Peyer's patch (tissue), 4 donors: ENCODE measurements at regions not wholly inside any gene's neighbourhood (a gene's known extent, or its start where the extent isn't known, plus 50 kb on each side); places are given as distances from the start of the nearest gene placed in this dataset.
A peak's percentile ranks its signal among the peaks of the same experiment; 100 is the strongest.

Experiments
- DNase-seq, 3 donors: peaks; one replicate each; pipeline ENCODE4 v3.0.0-alpha.2; 2017 to 2019
- H3K27ac ChIP-seq, 4 donors: fragments of 200-600 bp; sonication (generic); one replicate each; pipeline ENCODE4 v1.5.1; 2016 to 2019
- H3K27me3 ChIP-seq, 2 donors: fragments of 200-600 bp; sonication (generic); one replicate each; pipeline ENCODE4 v1.5.1; 2019
- H3K36me3 ChIP-seq, 3 donors: fragments of 200-600 bp; sonication (generic); one replicate each; pipeline ENCODE4 v1.5.1; 2016 to 2019
- H3K4me1 ChIP-seq, 4 donors: fragments of 200-600 bp; sonication (generic); one replicate each; pipeline ENCODE4 v1.5.1; 2016 to 2019
- H3K4me3 ChIP-seq, 4 donors: fragments of 200-600 bp; sonication (generic); 1 replicate in 3 of 4; 2 replicates in 1 of 4; pipeline ENCODE4 v1.5.1; 2016 to 2019; ENCODE audit warnings: mild to moderate bottlenecking in 1 of 4
- H3K9me3 ChIP-seq, 4 donors: fragments of 200-600 bp; sonication (generic); one replicate each; pipeline ENCODE4 v1.5.1; 2016 to 2019; ENCODE audit warnings: mild to moderate bottlenecking in 1 of 4
- CTCF ChIP-seq, 6 experiments: fragments of 450-650 bp in 4 of 6; fragments of 200-600 bp in 2 of 6; sonication (generic) in 1 of 6; IDR thresholded peaks; one replicate each; pipeline ENCODE4 v1.5.1; 2017 to 2019; ENCODE audit warnings: antibody characterized with exemption in 6 of 6, mild to moderate bottlenecking in 3 of 6, moderate library complexity in 1 of 6
- POLR2A ChIP-seq, 2 donors: fragments of 450-650 bp; IDR thresholded peaks; one replicate each; pipeline ENCODE4 v1.5.1; 2017; ENCODE audit warnings: antibody characterized with exemption in 2 of 2, mild to moderate bottlenecking in 2 of 2, moderate library complexity in 2 of 2

- no peak for DNase-seq
- TF ChIP-seq POLR2A (IDR thresholded peaks at IDR 0.05) (no peak), CTCF (IDR thresholded peaks at IDR 0.05) (no peak)
- Histone ChIP-seq H3K27me3 (no peaks in the 10 kb centered on the region), H3K4me3 (no peak overlapping the region), H3K9me3 (no peaks in the 10 kb centered on the region), H3K4me1 (peaks cover 0 to 35% (median 0%) of the 10 kb centered on the region in 4 donors), H3K27ac (no peak overlapping the region), H3K36me3 (no peaks in the 10 kb centered on the region)
Measured at GRCh38 chr2:9763356-9764152, 79.7 kb upstream of the TAF1B start.

- DNase-seq, result no peak
- no peaks in the 10 kb centered on the region for H3K9me3 ChIP-seq
- no peak for TF ChIP-seq POLR2A (IDR thresholded peaks at IDR 0.05)
- TF ChIP-seq CTCF (IDR thresholded peaks at IDR 0.05), result no peak
Measured at GRCh38 chr2:9764153-9764778, 79.0 kb upstream of the TAF1B start.

GRCh38 chr2:9765611-9766531 is 77.4 kb upstream of the TAF1B start:
- no peaks in the 10 kb centered on the region for H3K9me3 ChIP-seq
- H3K36me3 ChIP-seq, result no peaks in the 10 kb centered on the region
- peak overlapping the region in 2 of 4 donors; percentile 60 to 66 for H3K27ac ChIP-seq
- H3K27me3 ChIP-seq, result no peaks in the 10 kb centered on the region
- TF ChIP-seq POLR2A (IDR thresholded peaks at IDR 0.05), result no peak
- TF ChIP-seq CTCF (IDR thresholded peaks at IDR 0.05), result peak in 3 of 6 experiments; percentile 12 to 35 (median 31)
- no peak overlapping the region for H3K4me3 ChIP-seq
- peaks cover 0 to 45% (median 0%) of the 10 kb centered on the region in 4 donors for H3K4me1 ChIP-seq
- peak in 2 of 3 donors; percentile 61 to 64 for DNase-seq

More at GRCh38 chr2:9764153-9764778, 79.0 kb upstream of the TAF1B start:
- Histone ChIP-seq H3K4me3 (no peak overlapping the region), H3K36me3 (no peaks in the 10 kb centered on the region), H3K27me3 (no peaks in the 10 kb centered on the region), H3K4me1 (peaks cover 0 to 37% (median 0%) of the 10 kb centered on the region in 4 donors), H3K27ac (no peak overlapping the region)

GRCh38 chr2:9767656-9768281 is 75.5 kb upstream of the TAF1B start:
- H3K36me3 ChIP-seq, result no peaks in the 10 kb centered on the region
- H3K9me3 ChIP-seq, result no peaks in the 10 kb centered on the region
- TF ChIP-seq CTCF (IDR thresholded peaks at IDR 0.05) (no peak), POLR2A (IDR thresholded peaks at IDR 0.05) (no peak)
- no peak overlapping the region for H3K4me3 ChIP-seq
- no peak for DNase-seq
- no peak overlapping the region for H3K27ac ChIP-seq
- peaks cover 0 to 54% (median 0%) of the 10 kb centered on the region in 4 donors for H3K4me1 ChIP-seq
- no peaks in the 10 kb centered on the region for H3K27me3 ChIP-seq

DNA sequence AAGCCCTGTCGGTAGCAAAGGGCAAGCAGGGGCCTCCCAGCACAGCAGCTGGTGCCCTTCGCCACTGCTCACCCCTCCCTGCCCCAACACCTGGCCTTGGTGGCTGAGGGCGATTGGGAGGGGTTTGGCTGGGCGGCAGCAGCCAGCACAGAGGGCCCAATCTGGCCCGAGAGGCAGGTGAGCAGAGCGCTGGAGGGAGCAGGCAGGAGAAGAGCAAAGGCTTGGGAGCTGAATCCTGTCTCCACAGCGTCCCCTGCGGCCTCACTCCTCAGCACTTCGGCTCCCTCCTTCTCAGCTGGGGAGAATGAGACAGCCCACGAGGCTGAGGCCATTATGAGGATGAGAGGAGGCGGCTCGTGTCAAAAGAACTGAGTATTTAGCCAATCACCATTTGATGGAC is 74.9 kb upstream of the TAF1B start:
- Histone ChIP-seq H3K36me3 (no peaks in the 10 kb centered on the region), H3K27me3 (no peaks in the 10 kb centered on the region), H3K4me1 (peaks cover 0 to 54% (median 0%) of the 10 kb centered on the region in 4 donors), H3K4me3 (no peak overlapping the region), H3K9me3 (no peaks in the 10 kb centered on the region), H3K27ac (no peak overlapping the region)
- DNase-seq, result peak in 2 of 3 donors; percentile 65 to 76
- TF ChIP-seq POLR2A (IDR thresholded peaks at IDR 0.05) (no peak), CTCF (IDR thresholded peaks at IDR 0.05) (peak in 4 of 6 experiments; percentile 14 to 68 (median 60))
